ENCODE measurements at regions not wholly inside any gene's neighbourhood (a gene's known extent, or its start where the extent isn't known, plus 50 kb on each side); places are given as distances from the start of the nearest gene placed in this dataset.

DNA sequence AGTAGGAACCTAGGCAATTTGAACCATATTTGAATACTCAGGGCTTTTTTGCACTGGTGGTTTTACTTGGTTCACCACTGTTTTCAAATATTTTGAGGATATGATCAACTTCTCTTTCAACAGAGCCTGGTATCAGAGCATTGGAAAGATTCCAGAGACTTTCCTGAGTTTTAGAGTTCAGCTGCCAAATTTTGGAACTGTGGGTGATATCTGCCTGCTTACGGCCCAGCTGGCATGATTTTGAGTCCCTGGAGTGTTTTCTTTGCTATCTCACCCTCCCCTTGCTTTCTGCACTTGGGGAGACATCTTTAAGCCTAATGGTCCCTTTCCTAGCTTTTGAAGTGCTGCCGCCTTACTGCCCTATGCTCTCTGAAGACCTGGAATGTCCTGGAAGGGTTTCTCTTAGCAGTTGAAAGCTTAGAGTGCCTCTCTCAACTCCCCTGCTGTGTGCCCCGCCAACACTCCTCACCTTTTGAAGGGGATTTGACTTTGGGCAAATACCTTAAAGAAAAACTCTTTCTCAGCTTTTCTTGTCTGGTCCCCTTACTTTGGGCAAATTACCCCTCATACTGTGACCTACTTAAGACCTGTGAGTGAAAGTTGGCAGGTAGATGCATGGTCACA lies 539.1 kb downstream of the MFSD1 start:
- Histone ChIP-seq H4K20me1 (ENCODE audit: insufficient read depth) (no peaks in the 10 kb centered on the region), H3K4me3 (IDR thresholded peaks at IDR 0.05; ENCODE audit: insufficient read depth, low read depth, low read length) (no peak overlapping the region), H3K36me3 (ENCODE audit: insufficient read depth) (no peaks in the 10 kb centered on the region)

DNA sequence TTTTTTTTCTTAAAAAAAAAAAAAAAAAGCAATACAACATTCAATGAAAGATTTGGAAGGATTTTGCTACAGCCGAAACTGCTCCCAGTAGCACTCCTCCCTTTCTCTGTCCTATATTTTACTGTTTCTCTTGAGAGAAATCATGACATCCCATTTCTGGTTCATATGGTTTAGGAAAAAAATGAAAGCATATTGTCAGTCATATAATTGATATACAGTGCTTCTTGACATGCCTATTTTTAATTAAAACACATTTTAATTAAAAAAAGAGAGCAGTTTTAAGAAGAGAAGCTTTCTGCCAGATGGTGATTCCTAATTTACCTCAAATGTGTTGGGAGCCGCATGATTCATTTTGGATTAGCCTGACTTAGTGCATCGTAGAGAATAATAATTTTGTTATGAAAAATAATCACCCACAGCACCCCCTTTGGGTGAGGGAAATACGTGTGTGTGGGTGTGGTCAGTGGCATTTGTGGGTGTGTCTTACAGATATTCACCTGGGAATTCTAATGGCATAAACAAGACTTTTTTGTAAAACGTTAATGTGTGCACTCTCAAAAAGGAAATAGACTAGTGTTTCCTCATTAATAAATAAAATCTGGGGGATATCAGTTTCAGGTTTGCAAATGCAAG lies 544.5 kb downstream of the MFSD1 start:
- H2AFZ ChIP-seq (ENCODE audit: low read depth) = no peak overlapping the region
- H3K27me3 ChIP-seq (ENCODE audit: insufficient read depth, low read depth) = no peaks in the 10 kb centered on the region
- H3K79me2 ChIP-seq (ENCODE audit: insufficient read depth, low read depth) = no peaks in the 10 kb centered on the region
- TF ChIP-seq, protein P1, sequence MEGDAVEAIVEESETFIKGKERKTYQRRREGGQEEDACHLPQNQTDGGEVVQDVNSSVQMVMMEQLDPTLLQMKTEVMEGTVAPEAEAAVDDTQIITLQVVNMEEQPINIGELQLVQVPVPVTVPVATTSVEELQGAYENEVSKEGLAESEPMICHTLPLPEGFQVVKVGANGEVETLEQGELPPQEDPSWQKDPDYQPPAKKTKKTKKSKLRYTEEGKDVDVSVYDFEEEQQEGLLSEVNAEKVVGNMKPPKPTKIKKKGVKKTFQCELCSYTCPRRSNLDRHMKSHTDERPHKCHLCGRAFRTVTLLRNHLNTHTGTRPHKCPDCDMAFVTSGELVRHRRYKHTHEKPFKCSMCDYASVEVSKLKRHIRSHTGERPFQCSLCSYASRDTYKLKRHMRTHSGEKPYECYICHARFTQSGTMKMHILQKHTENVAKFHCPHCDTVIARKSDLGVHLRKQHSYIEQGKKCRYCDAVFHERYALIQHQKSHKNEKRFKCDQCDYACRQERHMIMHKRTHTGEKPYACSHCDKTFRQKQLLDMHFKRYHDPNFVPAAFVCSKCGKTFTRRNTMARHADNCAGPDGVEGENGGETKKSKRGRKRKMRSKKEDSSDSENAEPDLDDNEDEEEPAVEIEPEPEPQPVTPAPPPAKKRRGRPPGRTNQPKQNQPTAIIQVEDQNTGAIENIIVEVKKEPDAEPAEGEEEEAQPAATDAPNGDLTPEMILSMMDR (conservative IDR thresholded peaks at IDR 0.05; ENCODE audit: low read depth, low read length) = no peak
- no peak overlapping the region for H3K4me3 ChIP-seq (IDR thresholded peaks at IDR 0.05; ENCODE audit: insufficient read depth, low read depth, low read length)
- H3K4me2 ChIP-seq = no peak overlapping the region
- no peak overlapping the region for H3K27ac ChIP-seq
- no peaks in the 10 kb centered on the region for H3K36me3 ChIP-seq (ENCODE audit: insufficient read depth)
- peaks cover 9% of the 10 kb centered on the region for H3K4me1 ChIP-seq (ENCODE audit: low read depth, poor library complexity, severe bottlenecking)
- no peak overlapping the region for H3K9ac ChIP-seq
- no peaks in the 10 kb centered on the region for H4K20me1 ChIP-seq (ENCODE audit: insufficient read depth)

More for the DNA sequence above, 539.1 kb downstream of the MFSD1 start:
- no peaks in the 10 kb centered on the region for H3K27me3 ChIP-seq (ENCODE audit: insufficient read depth, low read depth)
- no peaks in the 10 kb centered on the region for H3K79me2 ChIP-seq (ENCODE audit: insufficient read depth, low read depth)
- TF ChIP-seq, protein P1 (conservative IDR thresholded peaks at IDR 0.05; ENCODE audit: low read depth, low read length) = no peak
- no peaks in the 10 kb centered on the region for H3K4me1 ChIP-seq (ENCODE audit: low read depth, poor library complexity, severe bottlenecking)
- no peak overlapping the region for H3K27ac ChIP-seq
- no peak overlapping the region for H2AFZ ChIP-seq (ENCODE audit: low read depth)
- H3K9ac ChIP-seq = no peak overlapping the region
- H3K4me2 ChIP-seq = no peak overlapping the region

DNA sequence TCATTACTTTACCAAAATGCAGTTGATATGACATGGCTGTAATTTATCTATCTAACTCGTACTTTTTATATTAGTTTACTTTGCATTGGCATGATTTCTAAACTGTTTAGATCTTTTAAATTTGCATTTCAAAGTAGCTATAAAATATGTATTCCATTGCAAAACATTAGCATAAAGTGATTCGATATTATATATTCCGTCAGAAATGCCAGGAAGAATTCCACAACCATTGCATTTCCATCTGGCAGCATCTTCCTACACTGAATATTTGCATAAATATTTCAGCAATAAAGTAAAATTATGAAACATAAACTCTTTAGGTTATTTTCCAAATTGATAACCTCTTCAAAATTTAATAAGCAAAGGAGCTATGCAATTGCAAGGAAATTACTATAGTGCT lies 546.6 kb downstream of the MFSD1 start:
- H3K4me2 ChIP-seq = no peak overlapping the region

DNA sequence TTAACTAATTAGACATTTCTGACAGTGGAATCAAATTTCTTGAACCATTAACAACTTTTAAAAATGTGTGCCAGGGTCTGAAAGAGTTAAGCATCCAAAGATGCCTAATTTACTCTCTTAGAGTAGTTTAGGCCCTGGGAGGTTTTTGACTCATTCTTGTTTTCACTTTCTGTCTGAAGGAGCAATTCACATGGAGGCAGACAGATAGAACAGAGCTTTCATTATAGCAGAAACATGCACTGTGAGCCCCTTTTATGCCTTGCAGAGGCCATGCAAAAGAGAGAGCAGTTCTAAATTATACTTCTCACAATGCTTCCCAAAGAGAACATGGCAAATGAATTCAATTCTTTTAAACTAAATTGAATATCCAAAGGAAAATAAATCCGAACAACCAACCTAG lies 554.8 kb downstream of the MFSD1 start:
- H3K4me2 ChIP-seq = no peak overlapping the region
- no peak overlapping the region for H3K4me3 ChIP-seq (IDR thresholded peaks at IDR 0.05; ENCODE audit: insufficient read depth, low read depth, low read length)
- H3K4me1 ChIP-seq (ENCODE audit: low read depth, poor library complexity, severe bottlenecking) = no peaks in the 10 kb centered on the region
- no peak overlapping the region for H3K9ac ChIP-seq
- H3K79me2 ChIP-seq (ENCODE audit: insufficient read depth, low read depth) = no peaks in the 10 kb centered on the region
- no peak overlapping the region for H2AFZ ChIP-seq (ENCODE audit: low read depth)
- H4K20me1 ChIP-seq (ENCODE audit: insufficient read depth) = no peaks in the 10 kb centered on the region
- no peak overlapping the region for H3K27ac ChIP-seq
- H3K27me3 ChIP-seq (ENCODE audit: insufficient read depth, low read depth) = no peaks in the 10 kb centered on the region
- TF ChIP-seq, protein P1 (conservative IDR thresholded peaks at IDR 0.05; ENCODE audit: low read depth, low read length) = no peak
- no peaks in the 10 kb centered on the region for H3K36me3 ChIP-seq (ENCODE audit: insufficient read depth)

More for the DNA sequence above, 546.6 kb downstream of the MFSD1 start:
- TF ChIP-seq, protein P1 (conservative IDR thresholded peaks at IDR 0.05; ENCODE audit: low read depth, low read length) = no peak
- no peak overlapping the region for H3K4me3 ChIP-seq (IDR thresholded peaks at IDR 0.05; ENCODE audit: insufficient read depth, low read depth, low read length)
- no peaks in the 10 kb centered on the region for H3K36me3 ChIP-seq (ENCODE audit: insufficient read depth)
- H2AFZ ChIP-seq (ENCODE audit: low read depth) = no peak overlapping the region
- H3K4me1 ChIP-seq (ENCODE audit: low read depth, poor library complexity, severe bottlenecking) = peaks cover 9% of the 10 kb centered on the region
- no peaks in the 10 kb centered on the region for H3K27me3 ChIP-seq (ENCODE audit: insufficient read depth, low read depth)
- H3K79me2 ChIP-seq (ENCODE audit: insufficient read depth, low read depth) = no peaks in the 10 kb centered on the region
- no peak overlapping the region for H3K27ac ChIP-seq
- H4K20me1 ChIP-seq (ENCODE audit: insufficient read depth) = no peaks in the 10 kb centered on the region
- no peak overlapping the region for H3K9ac ChIP-seq

Data from KMS-11 (cell line).